PFSK-1 (cell line): ENCODE measurements at regions not wholly inside any gene's neighbourhood (a gene's known extent, or its start where the extent isn't known, plus 50 kb on each side); places are given as distances from the start of the nearest gene placed in this dataset.

Experiments
- POLR2AphosphoS5 ChIP-seq: IDR thresholded peaks from 2 replicates; pipeline ENCODE4 v1.6.1; 2012; ENCODE audit warnings: low read depth, mild to moderate bottlenecking, control low read depth, low read length, moderate library complexity
- TAF1 ChIP-seq: IDR thresholded peaks from 2 replicates; pipeline ENCODE4 v1.6.1; 2012; ENCODE audit warnings: low read length, control low read depth, borderline replicate concordance; ENCODE audit not compliant: insufficient read depth

GRCh38 chr20:53888951-53889350, 181.4 kb downstream of the BCAS1 start:
- TF ChIP-seq POLR2AphosphoS5 (no peak), TAF1 (no peak)
